NCI-H2227 (cell line): ENCODE measurements at regions not wholly inside any gene's neighbourhood (a gene's known extent, or its start where the extent isn't known, plus 50 kb on each side); places are given as distances from the start of the nearest gene placed in this dataset.
"Not testable (repeated sequence)": the region's sequence is repeated elsewhere in the genome, so short reads cannot be mapped to it uniquely, and the experiment has no call there.

Experiments used
- DNase-seq: peaks from one replicate; lab custom pipeline; 2025; ENCODE audit not compliant: unreplicated experiment; lab: John Stamatoyannopoulos, UW

DNA sequence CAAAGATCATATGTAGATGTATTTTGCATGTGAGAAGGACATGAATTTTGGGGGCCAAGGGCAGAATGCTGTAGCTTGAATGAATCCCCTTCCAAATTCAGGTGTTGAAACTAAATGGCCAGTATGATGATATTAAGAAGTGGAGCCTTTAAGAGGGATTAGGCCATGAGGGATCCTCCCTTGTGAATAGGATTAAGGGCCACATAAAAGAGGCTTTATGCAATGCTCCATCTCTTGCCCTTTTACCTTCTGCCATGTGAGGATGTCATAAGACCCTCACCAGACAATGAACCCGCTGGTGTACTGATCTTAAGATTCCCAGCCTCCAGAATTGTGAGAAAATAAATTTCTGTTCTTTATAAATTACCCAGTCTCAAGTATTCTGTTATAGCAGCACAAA, 206.1 kb downstream of the YTHDC2 start:
- no peak for DNase-seq

DNA sequence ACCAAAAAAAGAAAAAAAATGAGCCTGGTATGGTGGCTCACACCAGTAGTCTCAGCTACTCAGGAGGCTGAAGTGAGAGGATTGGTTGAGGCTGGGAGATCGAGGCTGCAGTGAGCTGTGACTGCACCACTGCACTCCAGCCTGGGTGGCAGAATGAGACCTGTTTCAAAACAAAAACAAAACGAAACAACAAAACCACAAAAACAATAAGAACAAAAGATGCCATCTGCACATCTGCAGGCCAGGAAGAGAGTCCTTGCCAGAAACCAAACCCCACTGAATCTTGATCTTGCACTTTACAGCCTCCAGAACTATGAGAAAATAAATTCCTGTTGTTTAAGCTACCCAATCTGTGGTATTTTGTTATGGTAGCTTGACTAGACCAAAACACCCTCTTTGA, 207.7 kb downstream of the YTHDC2 start:
- DNase-seq: no peak

DNA sequence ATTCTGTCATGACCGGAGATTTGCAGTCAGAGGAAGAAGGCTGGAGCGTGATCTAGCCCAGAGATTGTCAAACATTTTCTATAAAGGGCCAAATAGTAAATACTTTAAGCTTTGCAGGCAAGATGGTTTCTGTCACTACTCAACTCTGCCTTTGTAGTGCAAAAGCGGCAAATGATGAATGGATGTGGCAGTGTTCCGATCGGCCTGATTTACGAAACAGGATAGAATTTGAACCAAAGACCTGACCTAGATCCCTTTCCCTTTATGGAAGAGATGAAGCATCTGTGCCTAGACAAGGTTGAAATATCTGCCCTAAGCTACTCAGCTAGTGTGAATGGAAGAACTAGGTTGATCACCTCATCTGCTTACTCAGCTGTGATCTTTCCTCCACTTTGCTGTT, 209.5 kb downstream of the YTHDC2 start:
- no peak for DNase-seq

DNA sequence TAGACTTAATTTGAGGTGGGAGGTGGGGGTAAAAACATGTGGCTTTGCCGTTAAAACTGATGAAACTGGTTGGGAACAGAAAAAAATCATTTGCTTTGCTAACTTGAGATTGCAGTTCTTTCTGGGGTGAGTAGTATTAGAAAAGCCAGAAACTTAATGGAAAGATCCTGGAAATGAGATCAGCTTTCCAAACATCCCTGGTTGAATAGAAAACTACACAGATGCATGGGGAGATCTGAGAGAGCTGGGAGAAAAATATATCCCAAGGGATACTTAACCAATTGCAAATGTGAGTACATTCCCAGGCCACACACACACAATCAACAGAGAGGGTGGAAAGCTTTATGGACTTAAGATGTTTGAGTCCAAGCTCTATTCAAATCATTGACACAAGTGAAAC, 222.3 kb downstream of the YTHDC2 start:
- DNase-seq: no peak

DNA sequence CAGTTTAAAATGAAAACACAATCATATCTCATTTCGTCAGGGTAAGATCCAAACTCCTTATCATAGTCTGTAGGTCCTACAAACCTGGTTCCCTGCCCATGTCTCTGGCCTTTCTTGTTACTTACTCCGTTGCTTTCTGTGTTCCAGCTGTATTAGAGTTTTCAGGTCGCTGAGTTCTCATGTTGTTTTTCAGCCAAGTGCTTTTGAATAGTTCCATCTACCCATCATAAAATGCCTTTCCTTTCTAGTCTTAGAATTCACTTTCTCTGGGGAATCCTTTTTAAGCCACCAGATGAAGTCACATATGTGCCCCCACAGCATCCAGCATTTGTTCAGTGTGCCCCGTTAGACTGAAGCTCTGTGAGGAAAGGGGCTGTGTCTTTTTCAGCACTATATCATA, 228.7 kb downstream of the YTHDC2 start:
- no peak for DNase-seq

DNA sequence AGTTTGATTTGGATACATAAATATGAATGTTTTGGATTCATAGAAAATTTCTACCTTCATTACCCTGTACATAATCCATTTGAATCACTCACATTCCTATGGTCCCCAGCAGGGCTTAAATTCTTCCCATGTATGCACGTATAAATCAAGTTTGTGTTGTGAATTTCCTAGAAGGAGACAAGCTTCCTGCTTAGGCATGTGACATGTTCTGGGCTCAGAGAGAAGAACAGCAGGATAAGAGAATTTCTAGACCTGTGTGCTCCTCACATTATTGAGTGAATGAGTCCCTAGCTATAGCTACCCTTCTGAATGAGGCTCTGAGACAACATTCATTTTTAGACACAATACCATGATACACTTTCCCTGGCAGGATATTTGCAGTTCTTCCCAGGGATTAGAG, 229.1 kb downstream of the YTHDC2 start:
- DNase-seq: no peak

DNA sequence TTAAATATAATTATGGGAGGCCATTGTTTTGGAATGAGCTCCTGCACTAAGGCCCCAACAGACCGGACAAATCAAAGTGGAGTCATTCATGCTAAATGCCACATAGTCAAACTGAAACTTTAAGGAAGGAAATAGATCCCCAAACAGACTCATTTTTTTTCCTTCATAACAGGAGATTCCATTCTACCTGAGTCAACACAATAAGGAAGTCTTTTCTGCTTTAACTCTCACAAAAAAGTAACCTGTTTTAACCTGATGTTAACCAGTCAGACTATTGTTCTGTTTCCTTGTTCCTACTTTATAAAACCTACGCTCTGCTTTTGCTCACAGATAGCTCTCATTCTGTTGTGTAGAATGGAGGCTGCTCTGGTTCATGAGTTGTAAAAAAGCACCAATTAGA, 234.9 kb downstream of the YTHDC2 start:
- no peak for DNase-seq

DNA sequence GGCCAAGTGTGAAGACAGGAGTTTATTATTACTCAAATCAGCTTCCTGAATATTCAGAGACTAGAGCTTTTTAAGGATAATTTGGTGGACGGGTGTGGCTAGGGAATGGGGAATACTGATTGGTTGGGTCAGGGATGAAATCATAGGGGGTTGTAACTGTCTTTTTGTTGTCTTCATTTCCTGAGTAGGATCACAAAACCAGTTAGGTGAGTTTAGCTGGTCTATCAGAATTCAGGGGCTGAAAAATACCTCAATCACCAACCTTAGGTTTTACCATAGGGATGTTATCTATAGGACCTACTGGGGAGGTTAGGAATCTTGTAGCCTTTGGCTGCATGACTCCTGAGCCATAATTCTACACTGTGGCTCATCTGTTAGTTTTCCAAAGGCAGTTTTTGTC, 235.8 kb downstream of the YTHDC2 start:
- DNase-seq: no peak

DNA sequence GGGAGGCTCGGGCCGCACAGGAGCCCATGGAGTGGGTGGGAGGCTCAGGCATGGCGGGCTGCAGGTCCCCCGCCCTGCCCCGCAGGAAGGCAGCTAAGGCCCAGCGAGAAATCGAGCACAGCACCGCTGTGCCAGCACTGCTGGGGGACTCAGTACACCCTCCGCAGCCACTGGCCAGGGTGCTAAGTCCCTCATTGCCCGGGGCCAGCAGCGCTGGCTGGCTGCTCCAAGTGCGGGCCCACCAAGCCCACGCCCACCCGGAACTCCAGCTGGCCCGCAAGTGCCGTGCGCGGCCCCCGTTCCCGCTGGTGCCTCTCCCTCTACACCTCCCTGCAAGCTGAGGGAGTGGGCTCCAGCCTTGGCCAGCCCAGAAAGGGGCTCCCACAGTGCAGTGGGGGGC, 239.7 kb downstream of the YTHDC2 start:
- DNase-seq: not testable (repeated sequence)

DNA sequence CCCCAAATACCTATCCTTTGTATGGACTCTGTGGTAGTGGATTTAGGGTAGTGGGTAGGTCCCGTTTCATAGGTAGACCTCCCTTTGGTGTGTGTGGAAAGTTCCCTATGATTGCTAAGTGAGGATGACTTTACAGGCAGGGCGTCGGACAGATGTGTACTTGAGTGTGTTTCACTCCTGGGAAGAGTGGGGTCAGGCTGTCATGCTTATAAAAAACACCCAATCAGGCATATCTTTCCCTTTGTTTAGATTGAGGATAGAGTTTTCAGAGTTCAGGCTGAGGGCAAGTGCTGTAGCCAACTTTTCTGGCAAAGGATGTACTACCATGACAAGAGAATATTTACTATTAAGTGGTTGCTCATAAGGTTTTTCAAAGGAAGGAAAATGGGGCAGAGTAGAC, 242.0 kb downstream of the YTHDC2 start:
- DNase-seq: no peak

DNA sequence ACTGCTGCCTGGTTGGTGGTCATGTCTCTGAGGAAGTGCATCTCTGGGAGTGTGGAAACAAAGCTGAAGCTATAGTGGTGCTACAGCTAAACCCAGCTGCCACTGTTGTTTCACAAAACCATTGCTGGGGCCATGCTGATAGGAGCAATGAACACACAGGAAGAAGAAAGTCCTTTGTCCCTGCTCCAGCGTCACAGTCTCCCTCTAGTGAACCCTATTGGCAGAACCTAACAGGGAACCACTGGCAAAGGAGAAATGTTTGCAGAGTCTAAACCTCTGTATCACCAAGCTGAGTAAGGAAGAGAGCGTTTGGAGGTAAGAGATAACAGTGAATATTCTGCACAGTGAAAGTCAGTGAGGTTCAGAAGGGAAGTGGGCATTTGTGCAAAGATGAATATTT, 244.0 kb downstream of the YTHDC2 start:
- DNase-seq: no peak

DNA sequence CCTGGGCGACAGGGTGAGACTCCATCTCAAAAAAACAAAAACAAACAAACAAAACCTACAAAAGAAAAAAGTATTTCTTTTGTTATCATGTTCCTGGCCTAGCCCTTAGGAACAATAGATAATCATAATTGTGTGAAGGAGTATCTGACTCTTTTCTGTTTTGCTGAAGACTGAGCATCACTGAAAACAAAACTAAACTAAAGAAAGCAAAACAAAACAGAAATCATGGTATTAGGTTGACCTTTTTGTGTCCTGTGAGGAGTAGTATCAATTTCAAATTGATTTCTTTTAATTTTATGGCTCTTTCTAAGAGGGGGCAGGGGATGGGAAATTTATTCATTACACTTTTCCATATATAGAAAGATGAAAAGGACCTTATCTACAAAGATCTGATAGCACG, 246.0 kb downstream of the YTHDC2 start:
- DNase-seq: no peak

DNA sequence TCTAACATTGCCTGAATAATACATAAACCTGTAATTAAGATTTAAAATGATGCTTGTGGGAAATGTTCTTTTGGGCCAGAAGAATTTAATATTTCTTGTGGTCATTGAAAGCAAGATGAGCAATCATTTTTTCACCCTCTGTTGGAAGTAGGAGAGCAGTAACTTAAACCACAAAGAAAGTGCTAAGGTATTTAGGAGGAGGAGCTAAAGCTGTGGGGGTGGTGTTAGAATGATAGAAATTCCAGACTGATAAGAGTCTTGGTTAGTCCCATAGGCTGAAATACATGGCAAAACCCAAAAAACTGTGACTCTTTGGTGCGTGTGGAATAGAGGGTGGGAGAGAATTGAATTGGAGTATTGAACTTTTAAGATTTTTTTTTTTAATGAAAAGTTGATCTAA, 247.0 kb downstream of the YTHDC2 start:
- no peak for DNase-seq

DNA sequence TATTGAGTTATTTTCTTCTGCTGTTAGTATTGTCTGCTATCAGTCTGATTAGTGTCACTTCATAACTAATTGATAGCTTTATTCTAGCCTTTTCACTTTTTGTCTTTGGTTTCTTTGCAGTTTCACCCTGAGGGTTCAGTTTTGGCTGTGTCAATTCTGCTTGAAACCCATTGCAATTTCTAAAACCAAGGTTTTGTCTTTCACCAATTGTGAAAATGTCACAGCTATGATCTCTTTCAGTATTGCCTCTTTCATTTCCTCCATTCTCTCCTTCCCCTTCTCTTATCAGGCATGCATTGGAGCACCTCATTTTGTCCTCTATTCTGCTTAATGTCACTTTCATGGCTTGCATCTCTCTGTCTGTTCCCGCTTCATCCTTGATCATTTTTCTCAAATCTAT, 248.1 kb downstream of the YTHDC2 start:
- DNase-seq: no peak

DNA sequence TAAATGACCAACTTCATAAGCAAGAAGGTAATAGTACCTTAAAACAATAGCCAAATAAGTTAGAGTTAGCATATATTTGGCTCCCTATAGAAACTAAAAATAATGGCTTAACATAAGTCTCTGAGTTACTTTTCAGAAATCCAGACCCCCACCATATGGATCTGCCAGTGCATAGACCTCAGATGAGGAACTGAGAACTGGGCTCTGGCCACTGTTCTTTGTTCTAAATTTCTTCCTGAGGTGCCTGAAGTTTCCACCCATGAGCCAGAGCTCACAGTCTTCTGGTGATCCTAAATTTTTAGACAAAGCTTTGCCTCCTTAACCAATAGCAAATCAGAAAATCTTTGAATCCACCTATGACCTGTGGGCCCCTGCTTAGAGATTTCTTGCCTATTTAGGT, 250.9 kb downstream of the YTHDC2 start:
- DNase-seq: no peak

DNA sequence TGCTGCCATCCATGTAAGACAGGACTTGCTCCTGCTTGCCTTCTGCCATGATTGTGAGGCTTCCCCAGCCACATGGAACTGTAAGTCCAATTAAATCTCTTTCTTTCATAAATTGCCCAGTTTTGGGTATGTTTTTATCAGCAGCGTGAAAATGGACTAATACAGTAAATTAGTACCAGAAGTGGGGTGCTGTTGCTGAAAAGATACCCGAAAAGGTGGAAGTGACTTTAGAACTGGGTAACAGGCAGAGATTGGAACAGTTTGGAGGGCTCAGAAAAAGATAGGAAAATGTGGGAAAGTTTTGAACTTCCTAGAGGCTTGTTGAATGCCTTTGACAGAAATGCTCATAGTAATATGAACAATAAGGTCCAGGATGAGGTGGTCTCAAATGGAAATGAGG, 253.3 kb downstream of the YTHDC2 start:
- not testable (repeated sequence) for DNase-seq

DNA sequence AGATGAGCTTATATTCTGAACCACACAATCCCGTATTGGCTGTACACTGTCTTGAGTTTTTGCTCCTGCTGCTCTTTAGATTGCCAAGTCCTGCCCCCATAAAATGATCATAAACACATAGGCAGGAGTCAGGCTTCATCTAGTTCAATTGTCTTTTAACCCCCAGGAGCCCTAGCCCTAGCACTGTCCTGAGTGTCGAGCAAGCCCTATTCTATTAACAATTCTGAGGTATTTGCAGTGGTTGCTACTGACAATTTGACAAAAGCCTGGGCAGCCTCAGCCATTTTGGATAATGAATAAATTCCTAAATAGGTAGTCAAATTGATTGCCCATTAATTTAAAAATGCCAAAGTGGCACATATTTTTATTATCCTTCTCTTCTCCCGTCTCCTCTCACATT, 257.2 kb downstream of the YTHDC2 start:
- no peak for DNase-seq

DNA sequence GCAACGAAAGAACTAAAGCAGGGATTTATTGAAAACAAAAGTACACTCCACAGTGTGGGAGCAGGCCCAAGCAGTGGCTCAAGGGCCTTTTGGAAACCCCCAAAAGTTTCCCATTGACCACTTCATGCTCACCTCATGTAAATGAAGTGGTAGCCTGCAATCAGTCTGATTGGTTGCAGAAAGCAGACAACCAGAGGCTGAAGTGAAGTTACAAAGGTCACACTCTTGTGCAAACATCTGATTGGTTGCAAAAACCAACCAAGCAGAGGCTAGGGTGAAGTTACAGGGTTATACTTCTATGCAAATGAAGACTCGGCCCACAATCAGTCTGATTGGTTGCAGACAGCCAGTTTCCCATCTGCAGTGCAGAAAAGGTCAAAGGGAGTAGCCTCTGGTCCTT, 258.0 kb downstream of the YTHDC2 start:
- no peak for DNase-seq

DNA sequence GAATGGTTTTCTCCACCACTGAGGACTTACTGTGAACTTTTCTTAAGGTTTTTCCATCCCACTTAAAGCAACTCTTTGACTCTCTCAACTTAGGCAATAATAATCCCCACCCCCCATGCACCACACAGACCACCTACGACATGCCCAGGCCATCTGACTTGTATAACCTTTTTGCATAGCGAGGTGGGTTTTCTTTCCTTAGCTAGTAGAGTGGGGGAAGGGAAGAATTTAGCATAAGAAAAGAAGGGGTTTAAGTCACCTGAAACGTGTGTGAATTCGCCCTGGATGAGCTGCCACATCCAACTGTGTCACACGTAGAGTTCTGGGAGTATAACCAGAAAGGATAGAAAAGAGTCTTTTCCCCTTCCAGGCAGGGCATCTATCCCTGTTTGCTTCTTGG, 262.7 kb downstream of the YTHDC2 start:
- DNase-seq: no peak

DNA sequence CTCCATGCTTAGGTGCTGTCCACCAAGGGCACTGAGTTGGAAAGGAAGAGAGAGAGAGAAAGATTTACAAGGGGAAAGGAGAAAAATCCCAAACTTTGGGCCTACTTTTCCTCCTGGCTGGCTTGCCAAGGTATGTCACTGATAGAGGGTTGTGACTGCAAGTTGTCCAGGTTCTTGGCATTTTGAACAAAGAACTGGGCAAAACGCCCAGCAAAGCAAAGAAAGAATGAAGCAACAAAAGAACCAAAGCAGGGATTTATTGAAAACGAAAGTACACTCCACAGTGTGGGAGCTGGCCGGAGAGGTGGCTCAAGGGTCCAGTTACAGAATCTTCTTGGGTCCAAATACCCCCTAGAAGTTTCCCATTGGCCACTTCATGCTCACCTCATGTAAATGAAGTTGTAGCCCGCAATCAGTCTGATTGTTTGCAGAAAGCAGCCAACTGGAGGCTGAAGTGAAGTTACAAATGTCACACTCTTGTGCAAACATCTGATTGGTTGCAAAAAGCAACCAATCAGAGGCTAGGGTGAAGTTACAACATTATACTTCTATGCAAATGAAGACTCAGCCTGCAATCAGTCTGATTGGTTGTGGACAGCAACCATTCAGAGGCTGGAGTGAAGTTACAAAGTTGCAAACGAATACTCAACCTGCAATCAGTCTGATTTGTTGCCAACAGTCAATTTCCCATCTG, 263.5 kb downstream of the YTHDC2 start:
- DNase-seq: no peak

DNA sequence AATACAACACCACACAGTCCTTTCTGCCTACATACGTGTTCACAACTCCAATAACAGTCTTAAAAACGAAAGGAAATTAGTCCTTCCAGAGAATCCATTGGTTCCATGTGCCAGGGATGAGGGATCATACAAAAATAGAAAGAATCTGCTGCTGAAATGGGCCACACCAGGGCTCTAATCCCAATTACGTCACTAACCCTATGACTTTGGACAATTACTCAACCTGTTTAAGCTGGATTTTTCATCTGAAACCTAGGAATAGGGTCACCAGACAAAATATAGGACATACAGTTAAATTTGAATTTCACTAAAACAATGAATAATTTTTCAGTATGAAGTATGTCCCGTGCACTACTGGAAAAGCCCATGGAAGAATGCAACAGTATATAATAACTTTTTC, 264.7 kb downstream of the YTHDC2 start:
- DNase-seq: no peak

DNA sequence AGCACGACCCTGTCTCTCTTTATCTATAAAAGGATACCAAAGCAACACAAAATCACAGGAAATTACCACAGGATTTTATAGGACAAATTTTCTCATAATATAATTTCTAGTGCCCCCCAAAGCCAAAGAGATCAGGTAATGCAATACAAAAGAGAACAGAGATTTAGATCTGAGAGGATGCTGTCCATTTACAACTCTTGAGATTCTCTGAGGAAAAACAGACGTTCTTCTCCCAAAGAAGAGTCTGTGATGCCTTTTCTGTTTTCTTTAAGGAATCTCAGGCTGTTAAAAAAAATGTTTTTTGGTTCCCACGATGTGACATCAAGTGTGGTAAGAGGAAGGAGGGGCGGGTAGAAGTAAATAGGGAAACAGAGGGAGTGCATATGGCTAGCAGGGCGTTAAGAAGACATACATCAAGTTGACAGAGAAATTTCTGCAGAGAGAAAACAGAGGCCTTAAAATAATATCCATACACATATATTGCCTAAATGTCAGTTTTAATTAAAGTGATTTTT, 274.7 kb downstream of the YTHDC2 start:
- no peak for DNase-seq

DNA sequence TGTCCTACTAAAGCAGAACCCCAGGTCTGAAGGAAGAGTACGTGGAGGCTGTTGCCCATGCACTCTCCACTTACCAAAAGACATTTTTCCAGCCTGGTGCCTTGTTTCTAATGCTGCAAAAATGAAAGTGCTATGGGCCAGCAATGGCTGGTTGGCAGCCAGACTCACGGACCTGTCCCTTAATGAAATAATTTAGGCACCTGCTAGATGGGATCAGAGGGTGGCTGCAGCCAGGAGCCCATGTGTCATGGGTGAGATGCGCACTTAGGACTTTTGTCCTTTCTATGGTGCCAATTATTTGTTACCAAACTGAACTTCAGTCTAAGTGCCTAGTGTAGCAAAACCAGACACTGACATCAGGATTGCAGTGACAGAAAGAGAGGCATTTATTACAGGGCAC, 276.3 kb downstream of the YTHDC2 start:
- no peak for DNase-seq
